ENCODE measurements at regions not wholly inside any gene's neighbourhood (a gene's known extent, or its start where the extent isn't known, plus 50 kb on each side); places are given as distances from the start of the nearest gene placed in this dataset.

DNA sequence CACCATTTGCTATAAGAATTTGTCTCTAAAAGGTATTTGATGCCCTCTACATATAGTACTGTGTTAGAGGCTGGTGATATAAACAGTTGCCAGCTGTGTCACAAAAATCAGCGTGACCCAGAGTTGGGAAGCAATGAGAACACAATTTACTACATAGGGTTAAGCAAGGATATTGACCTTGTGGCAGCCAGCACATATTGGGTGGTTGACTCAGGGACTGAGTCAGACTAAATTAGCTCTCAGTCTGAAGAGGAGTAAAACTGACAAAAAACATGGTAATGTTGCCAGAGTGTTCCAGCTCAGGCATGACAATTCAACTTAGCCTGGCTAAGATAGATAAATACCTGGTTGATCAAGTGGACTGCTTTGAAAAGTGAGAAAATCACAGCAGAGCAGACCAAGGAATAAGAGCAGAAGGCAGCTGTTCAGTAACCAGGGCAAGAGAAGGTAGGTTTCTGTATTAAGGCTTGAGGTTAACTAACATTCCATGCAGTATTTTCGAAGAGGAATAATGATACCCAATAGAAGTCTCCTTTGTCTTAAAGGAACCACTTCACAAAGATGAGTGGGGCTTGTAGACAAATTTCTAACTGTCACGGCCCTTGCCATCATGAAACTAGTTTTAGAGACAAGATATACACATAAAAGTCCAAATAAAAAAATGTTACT lies 108.2 kb upstream of the ERBB4 start:
- POLR2A ChIA-PET (ENCODE audit: low non-redundant PET), result no interaction called here
- no peak overlapping the region for H3K27ac ChIP-seq
- TF ChIP-seq, protein P1, sequence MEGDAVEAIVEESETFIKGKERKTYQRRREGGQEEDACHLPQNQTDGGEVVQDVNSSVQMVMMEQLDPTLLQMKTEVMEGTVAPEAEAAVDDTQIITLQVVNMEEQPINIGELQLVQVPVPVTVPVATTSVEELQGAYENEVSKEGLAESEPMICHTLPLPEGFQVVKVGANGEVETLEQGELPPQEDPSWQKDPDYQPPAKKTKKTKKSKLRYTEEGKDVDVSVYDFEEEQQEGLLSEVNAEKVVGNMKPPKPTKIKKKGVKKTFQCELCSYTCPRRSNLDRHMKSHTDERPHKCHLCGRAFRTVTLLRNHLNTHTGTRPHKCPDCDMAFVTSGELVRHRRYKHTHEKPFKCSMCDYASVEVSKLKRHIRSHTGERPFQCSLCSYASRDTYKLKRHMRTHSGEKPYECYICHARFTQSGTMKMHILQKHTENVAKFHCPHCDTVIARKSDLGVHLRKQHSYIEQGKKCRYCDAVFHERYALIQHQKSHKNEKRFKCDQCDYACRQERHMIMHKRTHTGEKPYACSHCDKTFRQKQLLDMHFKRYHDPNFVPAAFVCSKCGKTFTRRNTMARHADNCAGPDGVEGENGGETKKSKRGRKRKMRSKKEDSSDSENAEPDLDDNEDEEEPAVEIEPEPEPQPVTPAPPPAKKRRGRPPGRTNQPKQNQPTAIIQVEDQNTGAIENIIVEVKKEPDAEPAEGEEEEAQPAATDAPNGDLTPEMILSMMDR (conservative IDR thresholded peaks at IDR 0.05; ENCODE audit: low read depth), result no peak
- CTCF ChIA-PET, result interaction anchor here (0.6 kb wide), 1 partner anchor 8 kb away, joined by 4 read pairs; no protein-coding TSS in a partner anchor
- peak; percentile 70 for DNase-seq (ENCODE audit: low spot score)

DNA sequence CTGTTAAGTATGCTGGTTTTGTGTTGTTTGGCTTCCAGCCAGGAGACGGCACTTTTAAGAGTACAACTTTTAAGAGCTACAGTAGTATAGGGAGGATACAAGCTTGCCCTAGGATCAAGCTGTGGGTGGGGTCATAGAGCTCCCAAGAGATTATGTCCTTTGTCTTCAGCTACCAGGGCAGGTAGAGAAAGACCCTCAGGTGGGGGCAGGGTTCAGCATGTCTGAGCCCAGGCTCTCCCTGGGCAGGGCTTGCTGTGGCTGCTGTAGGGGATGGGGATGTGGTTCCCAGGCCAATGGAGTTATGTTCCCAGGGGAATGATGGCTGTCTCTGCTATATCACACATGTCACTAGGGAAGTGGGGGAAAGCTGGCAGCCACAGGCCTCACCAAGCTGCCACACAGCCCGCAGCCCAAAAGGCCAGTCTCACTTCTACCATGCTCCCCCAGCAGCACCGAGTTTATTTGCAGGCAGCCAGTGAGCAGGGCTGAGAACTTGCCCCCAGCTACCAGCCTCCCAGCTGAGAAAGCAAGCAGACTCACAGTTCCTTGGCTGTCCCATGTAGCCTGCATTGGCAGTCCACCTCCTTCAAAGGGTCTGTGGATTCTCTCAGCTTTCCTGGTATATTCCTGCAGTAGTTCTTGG lies 105.7 kb upstream of the ERBB4 start:
- DNase-seq (ENCODE audit: low spot score), result no peak
- TF ChIP-seq, protein P1 (conservative IDR thresholded peaks at IDR 0.05; ENCODE audit: low read depth), result no peak
- H3K27ac ChIP-seq, result no peak overlapping the region
- POLR2A ChIA-PET (ENCODE audit: low non-redundant PET), result no interaction called here
- CTCF ChIA-PET, result interaction anchor here (1.1 kb wide), 1 partner anchor 16 kb away, joined by 5 read pairs; no protein-coding TSS in a partner anchor

DNA sequence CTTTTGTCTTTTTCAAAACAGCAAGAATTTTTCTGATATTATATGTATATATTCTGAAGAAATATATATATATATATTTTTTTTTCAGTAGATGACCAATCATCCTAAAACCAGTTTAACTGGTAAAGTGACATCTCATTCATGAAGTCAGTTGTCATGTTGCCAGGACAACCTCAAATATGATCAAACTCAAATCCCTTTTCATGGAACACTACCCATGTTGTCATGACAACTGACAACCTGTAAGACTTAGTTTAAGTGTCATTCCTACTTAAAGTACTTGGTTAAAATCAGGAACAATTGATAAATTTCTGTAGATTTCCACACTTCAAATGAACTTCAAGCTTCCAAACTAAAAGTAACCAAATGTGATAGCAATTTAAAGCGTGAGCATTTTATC lies 101.8 kb upstream of the ERBB4 start:
- TF ChIP-seq, protein P1 (conservative IDR thresholded peaks at IDR 0.05; ENCODE audit: low read depth), result no peak
- ChIA-PET CTCF (no interaction called here), POLR2A (ENCODE audit: low non-redundant PET) (no interaction called here)
- peak; percentile 60 for DNase-seq (ENCODE audit: low spot score)
- no peak overlapping the region for H3K27ac ChIP-seq

DNA sequence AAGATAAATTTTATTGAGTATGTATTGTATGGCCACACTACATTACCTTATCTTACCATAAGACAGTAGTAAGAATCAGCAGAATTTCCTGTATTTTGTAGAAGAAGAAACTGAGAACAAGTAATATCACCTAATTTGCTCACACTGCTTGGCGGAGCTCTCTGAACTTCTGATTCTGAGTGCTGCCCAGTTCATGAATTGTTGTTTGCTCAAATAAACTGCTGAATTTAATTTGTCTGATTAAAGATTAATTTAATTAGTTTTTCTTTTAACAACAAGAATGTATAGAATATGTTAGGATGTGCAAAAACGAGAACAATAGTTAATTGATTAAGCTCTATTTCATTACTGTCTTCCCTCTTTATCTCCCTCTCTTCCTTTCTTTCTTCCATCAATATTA lies 100.1 kb upstream of the ERBB4 start:
- no peak for DNase-seq (ENCODE audit: low spot score)
- no peak overlapping the region for H3K27ac ChIP-seq
- ChIA-PET POLR2A (ENCODE audit: low non-redundant PET) (no interaction called here), CTCF (interaction anchor here (0.8 kb wide), 1 partner anchor 8 kb away, joined by 4 read pairs; no protein-coding TSS in a partner anchor)
- TF ChIP-seq, protein P1 (conservative IDR thresholded peaks at IDR 0.05; ENCODE audit: low read depth), result no peak

DNA sequence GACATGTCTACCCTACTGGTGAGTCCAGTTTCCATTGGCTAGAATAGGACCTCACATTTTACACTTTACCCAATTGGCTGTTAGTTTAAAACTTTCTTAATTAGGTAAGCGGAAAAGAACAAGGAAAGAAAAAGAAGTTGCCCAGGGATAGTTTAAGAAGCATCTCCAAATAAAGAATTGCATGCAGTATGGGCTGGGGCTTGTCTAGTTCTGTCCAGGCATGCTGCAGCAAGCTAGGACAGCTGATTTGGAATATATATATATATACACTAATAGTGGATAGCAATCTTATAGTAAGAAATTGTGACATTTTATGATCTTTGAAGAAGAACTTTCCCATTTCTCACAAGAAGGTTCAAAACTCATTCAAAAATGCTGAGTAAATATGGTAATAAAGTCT lies 90.0 kb upstream of the ERBB4 start:
- no peak overlapping the region for H3K27ac ChIP-seq
- DNase-seq (ENCODE audit: low spot score), result no peak
- CTCF ChIA-PET, result interaction anchor here (0.7 to 1.1 kb wide), 2 partner anchors 10 to 16 kb away, joined by 5 read pairs; no protein-coding TSS in a partner anchor
- POLR2A ChIA-PET (ENCODE audit: low non-redundant PET), result no interaction called here
- TF ChIP-seq, protein P1 (conservative IDR thresholded peaks at IDR 0.05; ENCODE audit: low read depth), result no peak

DNA sequence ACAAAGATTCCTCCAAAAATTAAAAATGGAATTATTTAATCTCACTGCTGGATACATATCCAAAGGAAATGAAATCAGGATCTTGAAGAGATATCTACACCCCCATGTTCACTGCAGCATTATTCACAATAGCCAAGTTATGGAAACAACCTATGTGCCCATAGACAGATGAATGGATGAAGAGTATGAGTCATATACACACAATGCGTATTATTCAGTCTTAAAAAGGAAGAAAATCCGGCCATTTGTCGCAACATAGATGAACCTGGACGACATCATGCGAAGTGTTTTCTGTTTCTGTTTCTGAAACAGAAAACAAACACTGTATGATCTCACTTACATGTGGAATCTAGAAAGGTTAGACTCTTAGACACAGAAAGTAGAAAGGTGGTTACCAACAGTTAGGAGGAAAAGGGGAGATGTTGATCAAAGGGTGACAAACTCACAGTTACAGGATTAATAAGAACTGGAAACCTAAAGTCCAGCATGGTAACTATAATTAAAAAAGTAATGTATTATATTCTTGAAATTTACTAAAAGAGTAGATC lies 87.8 kb upstream of the ERBB4 start:
- DNase-seq (ENCODE audit: low spot score), result no peak
- no peak overlapping the region for H3K27ac ChIP-seq
- CTCF ChIA-PET, result no interaction called here
- TF ChIP-seq, protein P1 (conservative IDR thresholded peaks at IDR 0.05; ENCODE audit: low read depth), result no peak
- POLR2A ChIA-PET (ENCODE audit: low non-redundant PET), result no interaction called here

All from RWPE1 (cell line).